Lower lobe of right lung (tissue), 2 donors: ENCODE measurements at regions not wholly inside any gene's neighbourhood (a gene's known extent, or its start where the extent isn't known, plus 50 kb on each side); places are given as distances from the start of the nearest gene placed in this dataset.

Experiments
- ATAC-seq, 2 donors: fragments of 200-7000 bp; cut with Tn5 transposase; one replicate each; pipeline ENCODE4 v1.9.1; 2020 to 2022; ENCODE audit warnings: mild to moderate bottlenecking in 2 of 2, moderate library complexity in 2 of 2
- DNase-seq: peaks from one replicate; pipeline ENCODE4 v3.0.0-alpha.2; 2020
- H3K27ac ChIP-seq: fragments of 200-600 bp; one replicate; pipeline ENCODE4 v1.8.0; 2022
- H3K27me3 ChIP-seq: fragments of 200-600 bp; one replicate; pipeline ENCODE4 v1.8.0; 2022; ENCODE audit warnings: low read depth
- H3K36me3 ChIP-seq: fragments of 200-600 bp; one replicate; pipeline ENCODE4 v1.8.0; 2022; ENCODE audit warnings: mild to moderate bottlenecking
- H3K4me1 ChIP-seq: fragments of 200-600 bp; one replicate; pipeline ENCODE4 v1.8.0; 2022
- H3K4me3 ChIP-seq: fragments of 200-600 bp; one replicate; pipeline ENCODE4 v1.8.0; 2022; ENCODE audit warnings: mild to moderate bottlenecking
- H3K9me3 ChIP-seq: fragments of 200-600 bp; one replicate; pipeline ENCODE4 v1.8.0; 2022
- CTCF ChIP-seq: fragments of 200-600 bp; IDR thresholded peaks from one replicate; pipeline ENCODE4 v1.8.0; 2022; ENCODE audit warnings: antibody characterized with exemption, mild to moderate bottlenecking
- intact Hi-C: fragments of 100-400 bp; cut with DNase I; formaldehyde crosslinking; loops from one replicate; pipeline ENCODE4 v1.11.0; 2022
- donor health status: DM: no; HTN: yes; CAD: no; lungs with severe emphysema.

GRCh38 chr16:63816276-63816675 is 1305.6 kb downstream of the CDH11 start:
- ATAC-seq, result no peak

GRCh38 chr16:63813862-63814261 is 1308.0 kb downstream of the CDH11 start:
- ATAC-seq (no peak), DNase-seq (no peak)
- Histone ChIP-seq H3K4me3 (no peak overlapping the region), H3K27me3 (no peaks in the 10 kb centered on the region), H3K9me3 (no peaks in the 10 kb centered on the region), H3K27ac (no peak overlapping the region), H3K36me3 (no peaks in the 10 kb centered on the region), H3K4me1 (no peaks in the 10 kb centered on the region)
- intact Hi-C loops, result no loop called here
- no peak for TF ChIP-seq CTCF

More at GRCh38 chr16:63816276-63816675, 1305.6 kb downstream of the CDH11 start:
- H3K9me3 ChIP-seq, result no peaks in the 10 kb centered on the region
- H3K27me3 ChIP-seq, result no peaks in the 10 kb centered on the region
- no peak for TF ChIP-seq CTCF
- no peaks in the 10 kb centered on the region for H3K36me3 ChIP-seq
- H3K4me3 ChIP-seq, result no peak overlapping the region
- intact Hi-C loops, result no loop called here
- no peak overlapping the region for H3K27ac ChIP-seq
- no peak for DNase-seq
- H3K4me1 ChIP-seq, result no peaks in the 10 kb centered on the region

- Histone ChIP-seq H3K27ac (no peak overlapping the region), H3K9me3 (no peaks in the 10 kb centered on the region), H3K27me3 (no peaks in the 10 kb centered on the region), H3K4me3 (no peak overlapping the region), H3K4me1 (no peaks in the 10 kb centered on the region), H3K36me3 (no peaks in the 10 kb centered on the region)
- intact Hi-C loops, result no loop called here
- ATAC-seq, result no peak
- TF ChIP-seq CTCF, result no peak
- DNase-seq, result no peak
These were observed 1313.1 kb downstream of the CDH11 start for GRCh38 chr16:63808730-63809129.

DNA sequence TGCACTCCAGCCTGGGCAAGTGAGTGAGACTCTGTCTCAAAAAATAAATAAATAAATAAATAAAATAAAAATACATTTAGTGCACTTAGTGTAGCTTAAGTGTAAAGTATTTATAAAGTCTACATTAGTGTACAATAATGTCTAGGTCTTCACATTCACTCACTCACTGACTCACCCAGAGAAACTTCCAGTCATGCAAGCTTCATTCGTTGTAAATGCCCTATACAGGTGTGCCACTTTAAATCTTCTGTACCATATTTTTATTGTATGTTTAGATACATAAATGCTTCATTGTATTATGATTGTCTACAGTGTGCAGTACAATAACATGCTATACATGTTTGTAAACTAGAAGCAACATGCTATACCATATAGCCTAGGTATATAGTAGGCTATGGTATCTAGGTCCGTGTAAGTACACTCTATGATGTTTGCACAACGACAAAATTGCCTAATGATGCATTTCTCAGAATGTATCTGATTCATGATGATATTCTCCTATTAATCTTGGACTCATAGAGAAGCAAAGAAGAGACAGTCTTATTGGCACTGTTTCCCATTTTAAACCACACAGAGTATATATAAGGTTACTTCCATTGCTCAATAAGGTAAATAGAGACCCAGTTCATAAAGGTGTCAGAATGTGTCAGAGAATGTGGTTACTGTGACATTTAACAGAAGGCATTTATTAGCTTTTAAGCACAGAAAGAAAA is 1314.9 kb downstream of the CDH11 start:
- Histone ChIP-seq H3K9me3 (no peaks in the 10 kb centered on the region), H3K4me1 (no peaks in the 10 kb centered on the region), H3K27ac (no peak overlapping the region), H3K27me3 (no peaks in the 10 kb centered on the region), H3K4me3 (no peak overlapping the region), H3K36me3 (no peaks in the 10 kb centered on the region)
- no peak for TF ChIP-seq CTCF
- DNase-seq (no peak), ATAC-seq (no peak)
- intact Hi-C loops, result no loop called here

DNA sequence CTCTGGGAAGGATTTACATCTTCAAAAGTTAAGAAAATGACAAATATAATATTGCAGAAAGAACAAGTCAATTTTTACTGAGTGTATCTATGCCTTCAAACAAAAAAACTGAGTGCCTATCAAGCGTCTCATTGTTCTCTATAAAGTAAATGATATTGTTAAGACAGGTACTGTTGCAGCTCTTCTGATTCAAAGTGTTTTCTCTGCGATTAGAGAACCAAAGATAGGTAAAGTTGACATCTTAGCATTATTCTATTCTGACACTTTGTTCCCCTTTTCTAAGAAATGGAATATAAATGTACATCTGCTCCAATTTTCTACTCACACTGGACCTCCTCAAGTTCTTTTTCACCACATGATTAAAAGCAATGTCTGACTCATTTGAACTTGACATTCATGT is 1317.7 kb downstream of the CDH11 start:
- H3K27ac ChIP-seq, result no peak overlapping the region
- no peak for ATAC-seq
- intact Hi-C loops, result no loop called here

More for the DNA sequence above, 1317.7 kb downstream of the CDH11 start:
- DNase-seq, result no peak
- no peak for TF ChIP-seq CTCF
- Histone ChIP-seq H3K4me1 (no peaks in the 10 kb centered on the region), H3K9me3 (no peaks in the 10 kb centered on the region), H3K4me3 (no peak overlapping the region), H3K27me3 (no peaks in the 10 kb centered on the region), H3K36me3 (no peaks in the 10 kb centered on the region)
